Stimulated activated CD4-positive, alpha-beta T cell treated with anti-CD3 and anti-CD28 coated beads, Interleukin-12 subunit alpha, Interleukin-12 subunit beta, amount 100 ng/mL, for 48 hours (primary cell): ENCODE measurements at regions not wholly inside any gene's neighbourhood (a gene's known extent, or its start where the extent isn't known, plus 50 kb on each side); places are given as distances from the start of the nearest gene placed in this dataset.
"Not testable (repeated sequence)": the region's sequence is repeated elsewhere in the genome, so short reads cannot be mapped to it uniquely, and the experiment has no call there.

Experiments
- DNase-seq, 3 donors: peaks; one replicate each; pipeline ENCODE4 v3.0.0-alpha.2; 2020; ENCODE audit warnings: low read depth in 2 of 3, low spot score in 1 of 3

GRCh38 chr14:22344673-22345072, 244.4 kb downstream of the DAD1 start:
- DNase-seq = no peak

- DNase-seq = not testable (repeated sequence)
These were observed 244.8 kb downstream of the DAD1 start for GRCh38 chr14:22344209-22344608.

GRCh38 chr14:22341049-22341448, 248.0 kb downstream of the DAD1 start:
- no peak for DNase-seq

DNA sequence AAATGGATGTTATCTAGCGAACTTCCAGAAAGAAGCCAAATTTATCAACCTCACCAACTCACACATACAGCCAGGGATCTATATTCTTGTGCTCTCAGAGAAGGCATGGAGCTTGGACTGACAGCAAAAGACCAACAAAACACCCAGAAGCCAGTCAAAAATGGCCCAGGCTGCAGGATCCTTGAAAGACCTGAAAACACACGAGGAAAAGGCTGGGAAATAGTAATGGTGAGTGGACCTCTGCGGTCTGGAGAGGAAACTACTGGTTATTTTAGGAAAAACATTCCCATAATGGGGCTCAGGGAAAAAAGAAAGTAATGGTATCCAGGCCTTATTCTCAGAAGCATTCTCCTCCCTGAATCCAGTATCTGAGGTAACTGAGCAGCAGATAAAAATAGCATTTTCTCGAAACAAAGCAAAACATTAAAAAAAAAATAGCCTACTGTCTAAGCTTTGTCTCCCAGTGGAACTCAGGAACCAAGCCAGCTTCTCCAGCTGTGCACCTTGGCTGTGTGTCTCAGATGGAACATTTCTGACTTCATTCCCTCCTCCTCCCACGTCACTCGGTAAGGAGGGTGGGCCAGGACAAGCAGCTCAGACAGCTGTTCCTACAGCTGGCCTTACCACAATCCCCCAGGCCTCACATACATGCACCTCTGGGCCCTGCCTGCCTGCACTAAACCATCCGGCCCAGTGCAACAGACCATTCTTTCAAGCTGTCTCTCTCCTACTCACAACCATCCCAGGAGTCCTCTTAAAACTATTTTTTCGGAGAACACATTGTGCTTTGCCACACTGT, 249.9 kb downstream of the DAD1 start:
- no peak for DNase-seq

- DNase-seq = no peak
These were observed 250.6 kb downstream of the DAD1 start for GRCh38 chr14:22338381-22338780.

- DNase-seq = no peak
These were observed 251.1 kb downstream of the DAD1 start for GRCh38 chr14:22337938-22338337.

DNA sequence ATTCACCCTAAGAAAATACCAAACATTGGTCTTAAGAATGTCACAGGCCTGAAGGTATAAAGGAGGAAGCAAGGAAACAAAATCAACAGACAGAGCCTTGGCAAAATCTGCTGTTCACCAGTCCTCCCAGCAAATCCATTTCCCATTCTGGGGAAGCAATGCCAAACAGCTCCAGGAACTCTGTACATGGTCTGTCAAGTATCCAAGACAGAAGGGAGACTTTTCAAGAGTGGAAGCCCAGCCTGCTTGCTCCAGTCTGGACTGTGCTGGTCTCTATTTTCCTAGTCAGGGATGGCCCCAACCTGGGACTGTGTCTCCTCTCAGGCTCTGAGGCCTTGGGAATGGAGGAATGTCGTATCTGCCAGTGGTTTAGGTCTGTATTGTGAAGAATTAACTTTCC, 251.5 kb downstream of the DAD1 start:
- no peak for DNase-seq

DNA sequence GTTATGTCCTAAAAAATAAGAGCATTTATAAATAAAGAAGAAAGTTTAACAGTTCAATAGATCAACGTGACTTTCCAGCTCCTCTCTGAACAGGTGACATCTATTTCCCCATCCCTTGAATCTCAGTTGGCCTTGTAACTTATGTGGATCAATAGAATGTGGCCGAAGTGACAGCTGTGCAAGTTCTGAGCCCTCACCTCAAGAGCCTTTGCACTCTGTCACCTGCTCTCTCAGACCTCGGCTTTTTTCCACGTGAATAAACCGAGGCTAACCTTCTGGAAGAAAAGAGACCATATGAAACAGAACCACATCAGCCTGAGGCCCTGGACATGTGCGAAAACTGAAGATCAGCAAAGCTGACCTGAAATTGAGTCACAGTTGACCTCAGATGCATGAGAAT, 253.0 kb downstream of the DAD1 start:
- DNase-seq = no peak

- DNase-seq = no peak
These were observed 254.4 kb downstream of the DAD1 start for GRCh38 chr14:22334627-22335026.

DNA sequence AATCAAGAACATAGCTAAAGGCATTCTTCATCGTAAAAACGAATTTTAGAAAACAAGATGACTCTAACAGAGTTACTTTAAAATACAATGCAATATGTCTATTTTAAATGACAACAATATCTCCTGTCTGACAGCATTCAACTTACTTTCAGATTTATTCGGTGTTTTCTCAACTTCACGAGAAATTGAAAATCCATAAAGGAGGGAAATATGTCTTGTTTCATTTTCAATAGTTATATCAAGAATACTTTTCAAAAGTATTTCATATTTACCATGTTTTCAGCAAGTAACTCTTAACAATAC, 254.8 kb downstream of the DAD1 start:
- no peak for DNase-seq

DNA sequence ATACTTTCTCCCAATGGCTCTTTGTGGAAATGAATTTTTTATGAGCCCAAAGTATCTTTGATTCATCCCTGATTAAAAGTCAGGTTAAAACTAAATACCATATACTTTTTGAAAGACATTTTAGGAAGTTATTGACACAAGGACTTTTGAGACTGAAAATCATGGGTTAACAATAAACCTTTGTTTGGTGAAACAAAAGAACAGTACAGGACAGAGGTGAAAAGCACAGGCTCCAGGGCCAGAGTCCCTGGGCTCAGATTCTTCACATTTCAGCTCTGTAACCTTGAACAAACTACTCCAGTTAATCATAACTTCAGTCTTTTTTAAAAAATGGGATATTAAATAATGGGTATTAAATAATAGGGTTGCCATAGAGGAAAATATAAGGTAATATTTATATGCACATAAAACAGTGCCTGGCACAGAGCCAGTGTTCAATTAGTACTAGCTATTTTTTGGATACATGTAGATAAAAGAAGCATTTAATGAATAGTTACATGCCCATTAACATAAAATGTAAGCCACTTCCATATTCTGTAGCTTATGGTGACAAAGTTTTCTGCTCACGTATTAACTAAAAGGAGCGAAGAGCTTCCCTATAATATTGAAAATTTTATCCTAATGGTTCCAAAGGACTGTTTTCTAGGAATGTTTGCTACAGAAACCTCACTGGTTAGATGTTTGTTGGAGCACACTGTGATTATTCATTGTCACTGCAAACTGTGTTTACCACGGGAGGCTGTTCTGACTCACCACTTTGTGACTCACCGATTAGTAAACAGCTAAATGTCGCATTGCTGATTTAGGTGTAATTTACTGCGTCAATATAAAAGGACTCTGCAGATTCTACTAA, 255.4 kb downstream of the DAD1 start:
- no peak for DNase-seq

GRCh38 chr14:22332686-22333421, 256.2 kb downstream of the DAD1 start:
- DNase-seq = no peak

DNA sequence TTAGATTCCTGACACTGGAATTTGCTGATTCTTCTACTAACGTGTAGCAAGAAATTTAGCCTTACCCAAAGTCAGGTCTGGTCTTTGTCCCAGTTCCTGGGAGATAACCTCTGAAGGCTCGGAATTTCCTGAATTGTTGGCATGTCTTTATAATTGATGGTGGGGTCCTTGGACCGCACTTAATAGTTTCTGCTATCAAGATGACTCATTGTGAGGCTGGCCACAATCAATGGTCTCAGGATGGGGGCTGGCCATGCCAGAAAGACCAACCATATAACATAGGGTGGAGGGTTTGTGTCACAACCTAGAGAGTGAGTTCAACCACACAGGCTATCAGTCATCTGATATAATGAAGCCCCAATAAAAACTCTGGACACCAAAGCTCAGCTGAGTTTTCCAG, 259.7 kb downstream of the DAD1 start:
- DNase-seq = no peak

DNA sequence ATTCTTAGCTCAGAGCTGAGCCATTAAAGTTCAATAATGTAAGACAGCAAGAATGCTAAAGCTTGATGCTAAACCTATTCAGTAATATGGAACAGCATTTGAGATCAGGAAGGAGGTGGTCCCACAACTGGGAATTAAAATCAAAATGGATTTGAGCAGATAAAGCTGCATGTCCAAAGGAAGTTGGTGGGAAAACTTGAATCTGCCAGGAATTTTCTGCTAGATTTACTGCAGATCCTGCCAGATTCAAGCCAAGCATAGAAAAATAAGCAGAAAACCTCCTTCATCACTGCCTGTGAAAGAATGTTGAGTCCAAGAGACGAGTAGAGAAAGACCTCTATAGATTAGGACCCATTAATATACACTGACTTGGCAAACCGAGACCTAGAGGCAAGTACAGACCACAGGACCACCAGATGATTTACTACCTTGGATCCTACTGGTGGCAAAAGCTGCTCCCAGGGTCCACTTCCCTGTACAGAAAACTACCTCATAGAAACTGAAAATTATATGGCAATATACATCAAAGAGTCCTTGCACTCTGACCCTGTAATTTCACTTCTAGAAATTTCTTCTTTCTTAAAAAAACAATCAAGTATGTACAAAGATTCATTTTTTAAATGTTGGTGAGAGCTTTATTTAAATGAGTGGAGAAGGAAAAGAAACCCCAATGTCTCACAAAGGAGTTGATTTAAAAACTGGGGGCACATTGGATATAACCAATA, 263.2 kb downstream of the DAD1 start:
- DNase-seq = no peak

GRCh38 chr14:22320362-22320750, 268.7 kb downstream of the DAD1 start:
- no peak for DNase-seq

DNA sequence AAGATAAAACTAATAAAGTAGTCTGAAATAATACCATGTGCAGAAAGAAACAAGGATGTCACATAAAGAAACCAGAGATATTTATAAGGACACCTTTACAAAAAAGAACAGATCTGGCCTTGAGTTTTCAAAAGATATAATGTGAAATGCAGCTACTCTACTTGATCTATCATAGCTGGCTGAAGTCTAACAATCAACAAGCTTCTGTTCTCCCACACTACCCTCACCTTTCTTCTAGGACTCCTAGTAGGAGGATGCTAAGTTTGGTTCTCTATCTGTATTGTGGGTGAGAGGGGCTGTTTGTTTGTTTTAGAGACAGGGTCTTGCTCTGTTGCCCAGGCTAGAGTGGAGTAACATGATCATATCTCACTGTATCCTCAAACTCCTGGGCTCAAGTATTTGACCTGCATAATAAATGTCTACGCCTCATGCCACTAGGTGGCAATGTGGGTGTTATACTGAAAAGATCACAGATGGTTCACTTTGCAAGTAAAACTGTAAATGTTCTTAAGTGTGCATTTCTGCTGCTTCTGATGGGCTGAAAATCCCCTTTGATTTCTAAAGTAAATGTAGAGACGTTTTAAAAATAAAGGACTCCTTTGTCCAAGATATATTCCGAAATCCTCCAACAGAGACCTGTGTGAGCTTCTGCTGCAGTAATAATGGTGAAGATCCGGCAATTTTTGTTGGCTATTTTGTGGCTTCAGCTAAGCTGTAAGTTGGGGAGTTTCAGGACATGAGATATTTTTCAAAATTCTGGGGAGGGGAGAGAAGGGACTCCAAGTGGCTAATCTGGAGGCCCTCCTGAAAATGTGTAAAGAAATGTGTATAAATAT, 269.3 kb downstream of the DAD1 start:
- no peak for DNase-seq

DNA sequence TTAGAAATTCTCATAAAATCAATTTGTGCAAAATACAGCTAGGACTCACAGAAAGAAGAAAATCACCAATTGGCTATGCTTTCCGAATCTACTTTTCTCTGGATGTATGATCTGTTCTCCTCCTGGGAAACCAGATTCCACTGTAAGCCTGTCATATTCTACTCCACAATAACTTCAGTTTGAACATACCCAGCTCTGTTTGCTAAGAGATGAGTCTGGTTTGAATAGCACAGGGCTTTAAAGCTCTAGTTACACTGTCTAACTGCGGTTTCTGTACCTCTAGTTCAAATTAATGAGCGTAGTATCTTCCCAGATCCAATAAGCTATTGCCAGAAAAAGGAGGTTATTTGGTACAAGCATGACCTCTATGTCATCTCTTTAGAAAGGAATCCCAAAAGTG, 270.1 kb downstream of the DAD1 start:
- DNase-seq = no peak

DNA sequence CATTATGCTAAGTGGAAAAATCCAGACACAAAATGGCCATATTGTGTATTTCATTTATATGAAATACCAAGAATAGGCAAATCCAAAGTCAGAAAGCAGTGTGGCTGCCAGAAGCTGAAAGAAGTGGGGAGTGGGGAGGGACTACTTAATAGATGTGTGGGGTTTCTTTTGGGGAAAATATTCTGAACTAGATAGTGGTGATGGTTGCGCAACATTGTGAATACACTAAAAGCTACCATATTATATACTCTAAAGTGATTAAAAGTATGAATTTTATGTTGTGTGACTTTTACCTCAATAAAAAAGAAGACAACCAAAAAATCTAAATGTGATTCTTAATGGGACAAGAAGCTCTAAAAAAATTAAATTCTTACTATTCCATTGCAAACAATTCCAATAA, 272.6 kb downstream of the DAD1 start:
- DNase-seq = no peak

GRCh38 chr14:22315336-22315735, 273.7 kb downstream of the DAD1 start:
- DNase-seq = no peak

- DNase-seq = no peak
These were observed 274.7 kb downstream of the DAD1 start for GRCh38 chr14:22314183-22314820.
